GM12865 (cell line): ENCODE measurements at regions not wholly inside any gene's neighbourhood (a gene's known extent, or its start where the extent isn't known, plus 50 kb on each side); places are given as distances from the start of the nearest gene placed in this dataset.

ENCODE experiments used
- DNase-seq: peaks from one replicate; pipeline ENCODE4 v3.0.0; 2010; ENCODE audit warnings: low read depth
- H3K4me3 ChIP-seq: 2 replicates; pipeline ENCODE4 v1.5.1; 2011; ENCODE audit warnings: mild to moderate bottlenecking, low read depth, low read length, control low read depth
- TF ChIP-seq, protein P1 (sequence below): IDR thresholded peaks from 2 replicates; pipeline ENCODE4 v1.5.1; 2011; ENCODE audit warnings: low read length, control low read depth, low read depth, inconsistent platforms; ENCODE audit not compliant: insufficient read depth; ENCODE audit errors: missing control alignments

DNA sequence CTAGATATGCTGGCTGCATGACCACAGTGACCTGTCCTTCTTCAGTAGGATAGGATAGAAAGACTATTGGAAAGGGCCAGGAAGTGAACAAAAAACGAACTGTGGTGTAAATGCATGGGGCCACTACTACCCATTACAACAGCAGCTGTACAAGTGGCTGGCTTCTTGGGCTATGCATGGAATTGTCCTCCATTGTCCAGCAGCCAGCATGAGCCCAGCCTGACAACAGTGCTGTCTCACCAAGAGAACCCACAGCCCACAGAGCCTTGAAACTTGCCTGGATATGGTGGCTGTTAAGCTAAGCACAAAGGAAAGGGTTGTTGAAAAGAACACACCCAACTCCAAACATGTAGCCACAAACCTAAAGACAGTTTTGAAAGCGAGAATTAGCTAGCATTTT is 330.2 kb upstream of the F9 start:
- H3K4me3 ChIP-seq = no peak overlapping the region
- no peak for DNase-seq
- TF ChIP-seq, protein P1, sequence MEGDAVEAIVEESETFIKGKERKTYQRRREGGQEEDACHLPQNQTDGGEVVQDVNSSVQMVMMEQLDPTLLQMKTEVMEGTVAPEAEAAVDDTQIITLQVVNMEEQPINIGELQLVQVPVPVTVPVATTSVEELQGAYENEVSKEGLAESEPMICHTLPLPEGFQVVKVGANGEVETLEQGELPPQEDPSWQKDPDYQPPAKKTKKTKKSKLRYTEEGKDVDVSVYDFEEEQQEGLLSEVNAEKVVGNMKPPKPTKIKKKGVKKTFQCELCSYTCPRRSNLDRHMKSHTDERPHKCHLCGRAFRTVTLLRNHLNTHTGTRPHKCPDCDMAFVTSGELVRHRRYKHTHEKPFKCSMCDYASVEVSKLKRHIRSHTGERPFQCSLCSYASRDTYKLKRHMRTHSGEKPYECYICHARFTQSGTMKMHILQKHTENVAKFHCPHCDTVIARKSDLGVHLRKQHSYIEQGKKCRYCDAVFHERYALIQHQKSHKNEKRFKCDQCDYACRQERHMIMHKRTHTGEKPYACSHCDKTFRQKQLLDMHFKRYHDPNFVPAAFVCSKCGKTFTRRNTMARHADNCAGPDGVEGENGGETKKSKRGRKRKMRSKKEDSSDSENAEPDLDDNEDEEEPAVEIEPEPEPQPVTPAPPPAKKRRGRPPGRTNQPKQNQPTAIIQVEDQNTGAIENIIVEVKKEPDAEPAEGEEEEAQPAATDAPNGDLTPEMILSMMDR = no peak

DNA sequence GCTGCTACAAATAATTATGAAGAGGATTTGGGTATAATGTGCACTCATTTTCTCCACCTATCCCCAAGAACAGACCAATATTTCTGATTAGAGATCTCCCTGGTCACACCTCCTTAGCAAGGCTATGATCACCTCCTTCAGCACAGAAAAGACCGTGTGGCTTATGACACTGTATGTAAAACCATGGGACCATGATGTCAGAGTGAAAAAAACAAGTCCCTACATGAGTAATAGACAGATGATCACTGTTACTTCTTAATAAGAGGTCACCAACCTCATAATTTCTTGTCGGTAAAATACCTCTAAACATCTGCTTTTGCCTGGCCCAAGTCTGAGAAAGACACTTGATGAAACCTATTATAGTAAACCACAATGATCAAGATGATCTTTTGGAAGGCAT is 330.6 kb upstream of the F9 start:
- H3K4me3 ChIP-seq = no peak overlapping the region
- TF ChIP-seq, protein P1 = no peak
- DNase-seq = no peak

DNA sequence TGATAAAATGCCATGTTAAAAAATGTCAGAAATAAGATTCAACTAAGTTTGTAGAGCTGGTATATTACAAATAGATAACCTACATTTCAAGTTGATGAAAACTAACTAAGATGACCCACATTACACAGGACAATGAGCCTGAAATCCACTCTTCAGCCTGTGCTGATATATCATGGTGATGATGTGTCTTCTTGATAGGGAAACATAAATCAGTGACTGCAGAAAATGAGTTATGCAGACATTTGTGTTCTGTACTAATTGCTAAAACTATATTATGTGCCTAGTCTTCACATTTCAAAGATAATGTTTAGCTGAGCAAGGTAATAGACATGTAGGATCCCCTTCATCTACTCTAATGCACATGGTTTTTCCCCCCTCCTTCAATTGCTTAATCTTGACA is 331.6 kb upstream of the F9 start:
- DNase-seq = no peak
- TF ChIP-seq, protein P1 = no peak

DNA sequence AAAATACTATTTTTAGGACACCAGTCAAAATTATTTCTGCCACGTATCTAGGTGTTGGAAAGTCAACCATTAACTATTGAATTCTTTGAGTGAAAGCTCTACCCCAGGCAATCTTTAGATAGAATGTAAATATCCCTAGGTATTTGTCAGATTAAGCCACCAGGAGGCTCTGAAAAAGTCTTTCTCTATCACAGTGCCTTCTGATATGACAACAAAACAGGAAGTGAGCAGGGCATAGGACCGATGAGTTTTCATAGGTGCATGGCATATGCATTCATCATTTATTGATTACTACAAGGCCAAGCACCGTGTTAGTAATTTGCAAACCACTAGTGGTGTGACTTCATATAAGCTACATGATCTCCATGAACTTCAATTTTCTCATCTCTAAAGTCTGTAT is 333.6 kb upstream of the F9 start:
- TF ChIP-seq, protein P1 = no peak
- DNase-seq = no peak
- no peak overlapping the region for H3K4me3 ChIP-seq

More for the DNA sequence above, 331.6 kb upstream of the F9 start:
- no peak overlapping the region for H3K4me3 ChIP-seq

DNA sequence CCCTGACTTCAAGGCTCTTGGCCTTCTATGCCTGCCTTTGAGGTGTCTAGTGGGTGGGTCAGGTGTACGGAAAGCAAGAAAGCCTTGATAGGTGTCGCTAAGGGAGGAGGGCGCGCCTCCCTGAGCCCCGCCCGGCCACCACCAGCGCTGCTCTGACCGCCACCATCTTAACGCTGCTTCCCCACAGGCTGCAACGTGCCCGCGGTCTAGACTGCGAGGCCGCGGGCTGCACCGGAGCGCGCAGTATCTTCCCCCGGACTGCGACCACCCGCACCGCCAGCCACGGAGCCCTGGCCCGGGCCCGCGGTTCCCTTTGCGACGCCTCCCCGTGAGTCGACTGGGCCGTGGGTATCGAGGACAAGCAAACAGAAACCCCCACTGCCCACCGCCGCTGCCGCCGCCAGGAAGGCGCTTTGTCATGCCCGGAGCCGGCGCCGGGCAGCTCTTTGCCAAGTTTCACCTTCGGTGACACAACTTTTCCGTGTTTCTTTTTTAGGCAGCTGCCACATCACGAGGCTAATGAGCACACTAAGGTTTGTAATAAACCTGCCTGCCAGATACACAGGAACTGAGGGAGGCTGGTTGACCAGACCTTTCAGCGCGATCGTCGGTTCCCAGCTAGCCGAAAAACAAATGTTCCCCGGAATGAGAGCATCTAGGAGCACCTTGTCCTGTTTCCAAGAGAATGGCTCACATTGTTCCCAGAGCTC is 335.8 kb upstream of the F9 start:
- no peak for DNase-seq
- no peak overlapping the region for H3K4me3 ChIP-seq
- TF ChIP-seq, protein P1 = no peak

DNA sequence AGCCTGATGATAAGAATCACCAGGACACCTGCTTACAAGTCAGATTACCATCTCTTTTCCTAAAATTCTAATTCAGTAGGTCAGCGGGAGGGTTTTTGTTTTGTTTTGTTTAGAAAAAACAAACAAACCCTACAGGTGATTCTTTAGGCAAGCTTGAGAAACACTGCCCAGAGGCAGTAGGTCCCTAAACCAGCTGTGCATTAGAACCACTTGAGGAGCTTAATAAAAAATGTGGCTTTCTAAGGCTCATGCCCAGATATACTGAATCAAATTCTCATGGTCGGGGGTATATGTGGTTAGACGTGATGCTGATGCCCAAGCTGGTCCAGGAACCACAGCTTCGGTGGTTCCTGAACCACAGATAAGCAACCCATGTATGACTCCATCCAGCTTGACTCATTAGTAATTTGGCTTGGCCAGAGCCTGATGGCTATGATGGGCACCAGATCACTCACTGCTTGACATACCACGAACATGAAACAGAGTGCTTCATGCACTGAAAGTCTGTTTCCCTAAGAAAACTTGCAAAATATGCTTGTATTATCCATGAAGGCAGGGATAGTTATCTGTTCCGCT is 338.1 kb upstream of the F9 start:
- H3K4me3 ChIP-seq = no peak overlapping the region
- TF ChIP-seq, protein P1 = no peak
- no peak for DNase-seq
